HG03521 (cell line): ENCODE measurements at regions not wholly inside any gene's neighbourhood (a gene's known extent, or its start where the extent isn't known, plus 50 kb on each side); places are given as distances from the start of the nearest gene placed in this dataset.
"Not testable (repeated sequence)": the region's sequence is repeated elsewhere in the genome, so short reads cannot be mapped to it uniquely, and the experiment has no call there.

Source experiments
- ATAC-seq: cut with Tn5 transposase; IDR thresholded peaks from one replicate; pipeline ENCODE4 v1.9.1; 2021; ENCODE audit warnings: mild to moderate bottlenecking, moderate library complexity; ENCODE audit not compliant: unreplicated experiment

DNA sequence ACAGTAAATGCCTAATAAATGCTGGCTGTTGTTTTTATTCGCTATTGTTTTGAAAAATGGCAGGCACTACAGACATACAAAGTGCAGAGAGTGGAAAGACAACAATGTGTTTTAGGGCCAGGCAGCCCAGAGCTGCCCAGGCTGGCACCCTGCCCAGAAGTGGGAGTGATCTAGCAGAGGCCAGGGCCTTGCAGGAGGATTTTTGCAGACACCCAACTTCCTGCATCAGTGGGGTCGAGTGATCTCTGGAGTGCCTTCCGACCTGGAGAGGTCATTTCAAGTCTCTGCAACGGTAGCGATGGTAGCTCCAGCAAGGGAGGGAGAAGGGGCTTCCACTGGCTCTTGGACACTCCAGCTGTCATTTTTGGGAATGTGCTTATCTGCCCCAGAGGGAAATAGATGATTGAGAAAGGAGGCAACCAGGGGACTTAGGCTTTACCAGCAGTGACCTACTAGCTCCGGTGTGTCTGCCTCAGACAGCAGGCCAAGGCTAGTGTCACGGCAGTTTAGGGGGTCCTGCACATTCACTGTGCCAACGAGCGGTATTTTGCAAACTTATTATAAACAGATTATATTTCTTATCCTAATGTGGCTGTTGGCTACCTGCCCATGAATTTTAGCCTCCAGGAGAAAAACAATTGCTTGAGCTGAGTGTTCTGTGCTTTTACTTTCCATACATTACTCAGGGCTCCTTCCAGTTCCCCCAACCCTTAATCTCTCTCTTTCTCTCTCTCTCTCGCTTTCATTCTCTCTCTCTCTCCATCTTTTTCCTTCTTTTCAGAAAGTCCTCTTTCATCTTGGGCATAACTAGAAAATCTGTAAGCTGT is 153.9 kb upstream of the PLGLB2 start:
- ATAC-seq: not testable (repeated sequence)

DNA sequence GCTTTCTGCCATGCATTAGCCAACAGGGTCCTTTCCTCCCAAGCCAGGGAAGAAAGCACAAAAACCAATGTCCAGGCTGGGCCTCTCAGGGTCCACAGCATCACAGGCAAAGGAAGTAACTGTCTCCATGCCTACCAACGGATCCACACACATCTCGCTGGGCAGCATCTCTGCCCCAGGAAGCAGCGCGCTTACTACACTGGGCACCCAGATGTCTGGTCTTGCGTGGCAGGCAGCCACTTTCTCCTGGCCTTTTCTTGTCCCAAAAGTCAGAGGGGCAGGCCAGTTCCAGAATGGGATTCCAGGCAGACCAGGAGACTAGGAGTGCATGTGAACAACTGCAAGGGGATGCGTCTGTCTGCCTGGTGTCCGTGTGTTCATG is 153.3 kb upstream of the PLGLB2 start:
- ATAC-seq: not testable (repeated sequence)

DNA sequence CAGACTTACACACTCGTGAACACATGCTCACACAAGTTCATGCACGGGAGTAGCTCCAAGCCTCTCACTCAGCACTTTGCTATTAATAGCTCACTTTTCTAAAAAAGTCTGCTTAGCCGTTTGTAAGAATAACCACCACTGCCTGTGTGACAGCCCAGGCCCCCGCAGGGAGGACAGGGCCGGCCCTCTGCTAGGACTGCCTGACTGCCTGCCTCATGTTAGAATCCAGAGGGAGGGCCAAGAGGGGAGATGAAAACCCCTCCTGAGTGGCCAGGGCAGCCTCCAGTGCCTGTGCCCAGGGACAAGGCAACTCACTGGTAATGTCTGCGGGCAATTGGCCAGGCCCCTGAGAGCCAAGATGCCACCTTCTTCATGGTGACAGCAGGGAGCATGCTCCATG is 152.9 kb upstream of the PLGLB2 start:
- ATAC-seq: not testable (repeated sequence)

DNA sequence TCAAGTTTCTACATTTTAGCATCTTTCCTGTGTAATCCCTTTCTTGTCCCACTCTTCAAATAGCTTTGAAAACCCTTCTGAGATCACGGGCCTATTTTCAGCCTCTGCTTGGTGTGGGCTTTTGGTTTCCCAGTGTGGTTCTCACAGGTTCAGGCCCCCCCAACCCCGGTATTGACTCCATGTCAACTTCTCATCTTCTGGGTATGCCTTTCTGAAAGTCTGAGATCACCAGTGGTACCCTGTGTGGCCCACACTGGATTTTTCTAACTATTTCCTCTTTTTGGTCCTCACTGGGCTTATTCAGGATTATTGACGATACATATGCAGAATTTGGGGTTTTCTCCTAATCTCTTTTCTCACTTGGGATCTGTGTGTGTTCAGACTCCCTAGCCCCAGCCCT is 146.9 kb upstream of the PLGLB2 start:
- not testable (repeated sequence) for ATAC-seq

DNA sequence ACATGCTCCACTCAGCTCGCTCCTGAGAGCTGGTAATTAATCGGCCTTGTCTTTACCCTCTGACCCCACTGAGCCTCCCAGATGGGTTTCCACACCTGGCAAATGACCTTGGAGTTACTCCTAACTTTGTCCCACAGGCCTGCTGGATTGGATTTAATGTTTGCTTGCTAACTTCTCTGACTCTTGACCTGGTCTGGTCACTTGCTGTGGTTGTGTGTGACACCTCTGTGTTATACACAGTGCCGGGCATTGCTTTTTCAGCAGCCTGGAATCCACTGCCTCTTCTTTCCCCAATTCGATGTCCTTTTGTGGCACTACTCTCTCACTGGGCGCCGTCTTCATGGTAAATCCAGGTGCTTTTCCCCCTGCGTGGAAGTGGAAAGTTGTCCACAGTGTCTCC is 145.8 kb upstream of the PLGLB2 start:
- ATAC-seq: not testable (repeated sequence)

DNA sequence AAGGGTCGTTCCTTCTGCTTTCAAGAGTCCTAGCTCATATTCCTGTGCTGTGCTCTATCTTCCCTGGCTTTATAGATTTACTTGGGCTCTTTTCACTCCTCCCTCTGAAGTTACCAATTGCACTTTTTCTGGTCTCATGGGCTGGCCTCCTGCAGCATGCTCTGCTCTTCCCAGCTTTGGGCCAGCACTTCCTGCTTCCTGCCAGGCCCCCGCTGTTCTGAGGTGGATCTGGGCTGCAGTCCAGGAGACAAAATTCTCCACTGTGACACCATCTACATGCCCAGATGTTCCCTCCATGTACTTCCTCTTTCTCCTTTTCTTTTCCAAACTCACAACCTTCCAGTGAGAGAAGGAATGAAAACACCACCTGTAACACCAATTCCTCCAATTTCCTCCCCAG is 145.2 kb upstream of the PLGLB2 start:
- not testable (repeated sequence) for ATAC-seq

DNA sequence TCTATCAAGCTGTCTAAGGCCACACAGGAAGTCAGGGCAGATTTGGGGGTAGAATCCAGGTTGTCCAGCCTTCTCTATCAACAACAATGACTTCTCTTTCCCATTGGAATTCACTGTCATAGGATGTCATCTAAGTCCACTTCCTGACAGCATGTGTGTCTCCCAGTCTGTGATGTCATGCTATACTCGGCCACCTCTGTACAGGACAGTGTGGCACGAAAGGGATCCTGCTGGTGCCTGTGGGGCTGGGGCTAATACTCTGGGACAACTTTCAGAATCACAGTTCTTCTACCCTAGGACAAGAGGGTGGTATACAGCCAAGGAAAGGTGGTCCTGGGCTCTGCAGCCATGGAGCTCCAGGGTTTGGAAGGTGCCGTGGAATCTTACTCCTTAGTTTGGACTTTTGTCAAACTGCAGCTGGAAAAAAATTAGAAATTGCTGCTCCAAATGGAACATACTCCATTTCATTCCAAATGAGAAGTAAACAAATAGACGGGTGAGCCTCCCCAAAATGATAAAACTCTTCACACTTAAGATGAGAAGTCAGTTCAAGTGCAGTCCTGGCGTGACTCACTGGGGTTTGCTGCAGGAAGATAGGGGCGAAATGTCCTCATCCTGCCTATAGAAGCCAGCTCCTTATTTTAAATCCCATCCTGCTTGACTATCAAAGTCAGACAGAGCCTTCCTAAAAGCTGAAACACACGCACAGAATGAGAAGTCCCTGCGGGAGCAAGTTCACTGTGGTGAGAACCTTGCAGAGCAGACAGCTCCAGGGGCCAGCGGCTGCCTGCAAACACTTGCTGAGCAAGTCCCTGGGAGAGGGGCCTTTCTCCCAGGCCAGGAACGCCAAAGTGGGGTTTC is 144.2 kb upstream of the PLGLB2 start:
- not testable (repeated sequence) for ATAC-seq

DNA sequence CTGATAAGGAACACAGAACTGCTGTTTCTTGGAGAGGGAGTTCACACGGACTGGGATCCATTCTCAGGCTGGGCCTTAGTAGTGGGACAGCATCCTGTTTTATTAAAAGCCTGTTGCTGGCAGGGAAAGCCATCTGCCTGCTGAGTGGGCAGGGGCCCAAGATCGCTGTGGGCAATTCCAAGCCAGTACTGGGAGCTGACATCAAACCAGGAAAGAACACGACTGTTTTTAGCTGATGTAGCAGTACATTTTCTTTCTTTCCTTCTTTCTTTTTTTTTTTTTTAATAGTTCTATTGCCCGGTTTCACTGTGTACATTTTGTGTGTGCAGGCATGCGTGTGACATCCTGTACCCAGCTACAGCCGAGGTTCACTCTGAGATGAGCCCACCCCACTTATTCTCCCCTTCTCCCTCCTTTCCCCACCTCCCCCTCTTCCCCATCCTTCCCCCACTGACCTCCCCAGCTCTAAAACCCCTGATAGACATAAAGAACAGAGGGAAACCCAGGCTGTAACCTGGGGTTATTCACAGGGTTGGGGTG is 143.5 kb upstream of the PLGLB2 start:
- ATAC-seq: not testable (repeated sequence)

DNA sequence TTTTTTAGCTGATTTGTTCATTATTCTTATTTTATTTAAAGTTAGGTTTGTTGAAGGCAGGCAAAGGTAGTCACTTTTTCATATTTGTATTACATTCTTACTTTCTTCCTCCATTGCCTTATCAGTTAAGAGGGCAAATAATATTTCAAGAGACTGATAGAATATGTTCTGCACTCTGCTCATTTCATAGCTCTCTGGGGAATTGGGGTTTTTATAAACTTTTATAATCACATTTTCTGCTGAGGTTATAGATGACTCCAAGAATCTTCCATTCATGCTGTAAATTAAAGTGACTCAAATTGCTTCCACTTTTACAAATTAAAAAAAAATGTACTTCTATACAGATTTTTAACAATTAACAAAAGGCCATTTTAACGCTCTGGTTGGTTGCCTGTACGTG is 142.9 kb upstream of the PLGLB2 start:
- not testable (repeated sequence) for ATAC-seq

DNA sequence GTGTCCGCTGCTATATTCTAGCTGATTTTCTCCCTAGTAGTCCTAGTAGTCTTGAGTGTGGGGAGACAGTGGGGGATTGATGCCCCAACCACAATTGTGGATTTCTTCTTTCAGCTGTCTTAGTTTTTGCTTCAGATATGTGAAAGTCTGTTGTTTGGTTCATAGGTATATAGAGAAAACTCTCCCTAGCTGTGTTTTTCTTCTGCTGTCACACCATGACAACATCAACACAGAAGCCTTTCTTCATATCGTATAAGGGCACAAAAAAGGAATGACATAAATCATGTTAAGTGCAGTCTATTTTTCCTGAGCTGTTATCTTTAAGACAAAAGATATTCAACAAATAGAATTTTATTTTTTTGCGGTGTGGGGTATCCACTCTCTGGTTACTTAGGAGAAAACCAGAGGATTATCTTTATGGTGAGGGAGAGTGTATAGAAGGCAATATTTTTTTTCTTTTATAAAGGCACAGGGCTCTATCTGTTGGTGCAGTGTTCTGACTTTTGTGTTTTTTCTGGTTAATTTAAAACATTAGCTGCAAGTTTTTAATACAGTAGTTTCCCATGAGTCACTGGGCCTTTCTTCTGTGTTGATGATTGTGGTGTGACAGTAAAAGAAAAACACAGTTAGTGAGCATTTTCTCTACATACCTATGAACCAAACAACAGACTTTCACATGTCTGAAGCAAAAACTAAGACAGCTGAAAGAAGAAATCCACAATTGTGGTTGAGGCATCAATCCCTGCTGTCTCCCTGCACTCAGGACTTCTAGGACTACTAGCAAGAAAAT is 139.3 kb upstream of the PLGLB2 start:
- ATAC-seq: not testable (repeated sequence)

DNA sequence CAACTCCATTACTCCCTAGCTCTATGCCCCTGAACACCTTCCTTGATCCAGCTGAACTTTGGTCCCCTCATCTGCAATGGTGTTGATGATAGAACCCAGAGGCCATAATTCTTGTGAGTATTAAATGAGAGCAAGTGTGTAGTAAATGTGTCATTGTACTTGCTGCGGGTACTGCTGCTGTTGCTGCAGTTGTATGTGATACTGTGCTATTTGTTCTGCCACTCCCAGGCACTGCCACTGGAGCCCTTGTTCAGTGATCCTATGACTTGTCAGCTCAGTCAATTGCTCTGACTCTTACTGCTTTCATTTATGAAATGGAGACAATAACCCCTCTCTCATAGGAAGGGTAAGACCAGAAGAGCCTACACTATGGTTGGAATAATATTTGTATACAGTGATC is 136.9 kb upstream of the PLGLB2 start:
- not testable (repeated sequence) for ATAC-seq

DNA sequence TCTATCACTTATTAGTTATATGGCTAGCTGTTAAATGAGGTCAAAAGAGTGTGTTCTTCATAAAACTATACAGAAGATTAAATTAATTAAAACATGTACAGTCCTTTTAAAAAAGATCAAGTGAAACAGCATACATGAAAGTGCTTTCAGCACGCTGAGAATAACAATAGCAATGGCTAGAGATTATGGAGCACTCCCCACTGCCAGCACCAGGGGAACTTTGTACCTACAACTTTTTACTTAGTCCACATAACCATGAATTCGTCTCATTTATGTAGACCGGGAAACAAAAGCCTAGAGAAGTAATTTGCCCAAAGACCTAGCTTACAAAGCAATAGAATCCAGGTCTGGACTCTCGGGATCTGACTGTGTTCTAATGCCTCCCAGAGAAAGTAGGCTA is 136.5 kb upstream of the PLGLB2 start:
- not testable (repeated sequence) for ATAC-seq

DNA sequence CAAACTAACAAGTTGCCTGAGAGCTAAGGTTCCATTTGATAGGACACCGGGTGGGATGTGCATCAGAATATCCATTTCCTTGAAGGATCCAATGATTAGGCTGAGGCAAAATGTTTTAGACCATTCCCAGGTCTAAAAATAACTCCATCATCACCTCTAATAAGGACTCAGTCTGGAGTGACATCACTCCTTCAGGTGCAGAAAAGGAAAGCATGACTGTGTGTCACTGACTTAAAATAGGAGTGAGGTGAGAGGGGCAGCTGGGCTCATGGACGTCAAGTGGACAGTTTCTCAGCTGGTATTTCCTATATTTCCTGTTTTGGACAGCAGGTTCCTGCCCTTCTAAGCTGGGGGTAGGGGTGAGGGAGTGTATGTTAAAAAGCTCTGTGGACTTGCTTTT is 135.9 kb upstream of the PLGLB2 start:
- not testable (repeated sequence) for ATAC-seq

DNA sequence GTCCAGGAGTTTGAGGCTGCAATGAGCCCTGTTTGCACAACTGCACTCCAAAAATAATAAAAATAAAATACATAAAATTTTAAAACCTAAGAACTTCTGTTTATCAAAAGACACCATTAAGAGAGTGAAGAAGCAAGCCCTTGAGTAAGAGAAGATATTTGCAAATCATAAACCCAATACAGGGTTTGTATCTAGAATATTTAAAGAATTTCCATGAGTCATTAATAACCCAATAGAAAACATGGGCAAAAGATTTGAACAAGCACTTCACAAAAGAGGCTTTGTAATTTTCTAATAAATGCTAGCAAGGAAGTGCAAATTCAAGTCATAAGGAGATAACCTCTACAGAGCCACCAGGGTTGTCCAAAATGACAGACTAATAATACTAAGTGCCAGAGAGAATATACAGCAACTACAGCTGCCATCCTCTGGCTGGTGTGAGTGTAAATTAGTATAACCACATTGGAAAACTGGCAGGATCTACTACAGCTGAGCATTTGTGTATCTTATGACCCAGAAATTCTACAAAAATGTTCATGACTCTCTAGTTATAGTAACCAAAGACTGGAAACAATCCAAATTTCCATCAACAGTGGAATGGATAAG is 133.0 kb upstream of the PLGLB2 start:
- not testable (repeated sequence) for ATAC-seq

DNA sequence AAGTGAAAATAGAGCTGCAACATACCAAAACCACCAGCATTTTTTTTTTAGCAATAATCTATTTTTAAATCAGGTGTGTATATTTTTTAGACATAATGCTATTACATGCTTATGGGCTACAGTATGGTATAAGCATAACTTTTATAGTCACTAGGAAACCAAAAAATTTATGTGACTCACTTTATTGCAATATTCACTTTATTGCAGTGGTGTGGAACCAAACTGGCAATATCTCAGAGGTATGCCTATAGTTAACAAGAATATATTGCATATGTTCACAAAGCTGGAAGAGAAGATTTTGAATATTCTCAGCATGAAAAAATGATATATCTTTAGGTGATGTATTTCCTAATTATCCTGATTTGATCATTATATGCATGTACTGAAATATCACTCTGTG is 128.8 kb upstream of the PLGLB2 start:
- not testable (repeated sequence) for ATAC-seq

DNA sequence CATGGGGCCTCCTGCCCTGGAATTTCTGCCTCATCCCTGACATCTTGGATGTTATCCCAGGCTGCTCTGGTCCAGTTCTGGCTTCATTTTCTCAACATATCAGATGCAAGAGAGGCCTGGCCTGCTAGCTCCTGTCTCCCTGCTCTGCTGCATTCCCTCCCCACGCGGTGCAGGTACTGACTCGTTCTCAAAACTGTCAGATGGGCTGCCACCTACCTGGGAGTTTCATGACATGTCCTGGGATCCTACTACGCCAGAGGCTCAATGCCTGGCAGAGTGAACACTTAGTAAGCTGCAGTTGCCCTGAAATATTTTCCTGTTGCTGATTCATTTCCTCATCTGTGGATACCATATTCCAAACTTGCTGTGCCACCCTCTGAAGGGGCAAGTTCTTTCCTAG is 126.7 kb upstream of the PLGLB2 start:
- ATAC-seq: not testable (repeated sequence)

DNA sequence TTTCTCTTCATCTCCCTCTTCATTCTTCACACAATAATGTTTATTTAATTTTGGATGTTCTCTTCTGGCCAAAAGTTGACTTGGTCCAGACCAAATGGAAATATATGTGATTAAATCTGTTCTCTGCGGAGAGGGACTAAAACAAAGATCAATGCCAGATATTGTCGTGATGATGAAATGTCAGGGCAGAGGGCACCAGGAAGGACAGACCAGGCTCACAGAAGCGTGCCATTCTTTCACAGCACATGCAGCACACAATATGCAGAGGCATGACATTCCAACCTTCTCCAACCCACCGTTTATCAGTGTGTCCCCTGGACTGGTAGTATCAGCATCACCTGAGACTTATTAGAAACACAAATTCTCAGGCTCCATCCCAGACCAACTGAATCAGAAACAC is 125.2 kb upstream of the PLGLB2 start:
- not testable (repeated sequence) for ATAC-seq

DNA sequence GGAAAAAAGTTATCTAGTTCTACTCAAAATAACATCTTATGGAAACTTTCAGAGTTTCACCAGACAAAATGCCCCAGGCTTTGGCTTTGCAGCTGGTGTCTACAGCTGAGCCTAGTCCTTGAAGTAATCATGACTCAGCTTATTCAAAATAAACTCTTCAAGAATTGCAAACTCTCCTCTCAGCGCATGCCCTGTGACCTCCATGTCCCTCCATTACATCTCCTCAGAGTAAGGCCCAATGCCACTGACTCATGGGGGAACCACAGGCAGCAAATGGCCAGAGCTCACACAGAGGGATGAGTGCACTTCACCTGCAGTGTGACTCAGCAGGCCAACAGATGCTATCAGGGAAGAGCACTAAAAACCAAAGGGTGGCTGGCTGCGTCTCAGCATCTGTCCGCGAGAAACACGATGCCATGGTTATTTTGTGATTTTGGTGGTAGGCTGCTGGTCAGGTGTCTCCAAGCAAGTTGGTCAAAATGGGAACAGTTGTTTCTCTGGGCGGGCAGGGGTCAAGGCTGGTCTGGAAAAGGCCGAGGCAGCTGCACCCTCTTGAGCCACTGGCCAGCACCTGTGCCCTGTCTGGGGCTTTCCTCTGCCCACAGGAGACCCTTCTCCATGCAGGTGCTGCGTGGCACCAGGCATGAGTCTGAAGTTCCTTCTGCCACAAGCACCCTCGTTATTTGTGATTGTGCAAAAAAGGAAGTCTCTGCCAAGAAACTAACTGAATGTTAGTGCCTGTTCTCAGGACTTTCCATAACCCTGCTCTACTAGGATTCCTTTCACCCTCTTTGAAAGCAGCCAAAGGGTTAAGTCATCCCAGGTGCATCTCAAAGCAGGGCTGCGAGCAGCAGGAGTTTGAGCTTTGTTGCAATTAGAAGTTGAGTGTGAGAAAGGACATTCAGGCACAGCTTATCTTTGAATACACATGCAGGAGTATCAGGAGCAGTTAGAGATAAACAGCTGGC is 118.1 kb upstream of the PLGLB2 start:
- not testable (repeated sequence) for ATAC-seq

DNA sequence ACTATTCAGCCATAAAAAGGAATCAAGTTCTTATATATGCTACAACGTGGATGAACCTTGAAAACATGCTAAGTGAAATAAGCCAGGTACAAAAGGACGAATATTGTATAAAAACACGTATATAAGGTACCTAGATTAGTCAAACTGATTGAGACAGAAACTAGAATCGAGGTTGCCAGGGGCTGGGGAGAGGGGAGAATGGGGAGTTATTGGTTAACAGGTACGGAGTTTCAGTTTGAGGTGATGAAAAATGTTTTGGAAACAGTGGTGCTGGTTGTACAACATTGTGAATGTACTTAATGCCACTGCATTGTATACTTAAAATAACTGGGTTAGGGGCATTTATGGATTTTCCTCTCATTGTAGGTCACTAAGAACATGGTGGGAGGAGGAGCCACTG is 117.0 kb upstream of the PLGLB2 start:
- not testable (repeated sequence) for ATAC-seq
